CD4-positive, alpha-beta memory T cell (primary cell): ENCODE measurements at regions not wholly inside any gene's neighbourhood (a gene's known extent, or its start where the extent isn't known, plus 50 kb on each side); places are given as distances from the start of the nearest gene placed in this dataset.

Experiments used
- CTCF ChIA-PET: fragments of 350-600 bp; sonication (Branson Sonifier 250); formaldehyde crosslinking; loops from one replicate; lab custom pipeline; 2021; ENCODE audit warnings: inconsistent platforms; ENCODE audit not compliant: partially characterized antibody; lab: Charles Lee
- POLR2A ChIA-PET: fragments of 350-600 bp; sonication (Branson Sonifier 250); formaldehyde crosslinking; loops from one replicate; lab custom pipeline; 2021; ENCODE audit not compliant: partially characterized antibody; lab: Charles Lee
- DNase-seq, 5 donors: peaks; one replicate each; pipeline versions ENCODE4 v3.0.0 to v3.0.0-alpha.2; 2020 to 2022; ENCODE audit warnings: mixed read lengths in 1 of 5
- H3K27ac ChIP-seq: one replicate; pipeline ENCODE4 v1.7.0; 2013; ENCODE audit warnings: low read depth, low read length
- H3K27me3 ChIP-seq: 2 replicates; pipeline ENCODE4 v1.7.0; 2013; ENCODE audit warnings: mild to moderate bottlenecking, low read length, moderate library complexity; ENCODE audit not compliant: insufficient read depth
- H3K36me3 ChIP-seq: 2 replicates; pipeline ENCODE4 v1.7.0; 2013; ENCODE audit warnings: mild to moderate bottlenecking, low read length, moderate library complexity; ENCODE audit not compliant: insufficient read depth
- H3K4me1 ChIP-seq: 2 replicates; pipeline ENCODE4 v1.7.0; 2013; ENCODE audit warnings: mild to moderate bottlenecking, low read length, moderate library complexity; ENCODE audit not compliant: insufficient read depth
- H3K4me3 ChIP-seq, 2 donors: one replicate each; pipeline ENCODE4 v1.7.0; 2013; ENCODE audit warnings: low read length in 2 of 2, mild to moderate bottlenecking in 1 of 2
- H3K9me3 ChIP-seq, 2 donors: one replicate each; pipeline ENCODE4 v1.7.0; 2013; ENCODE audit warnings: low read length in 2 of 2, control low read depth in 1 of 2; ENCODE audit not compliant: control insufficient read depth in 1 of 2
- H3K27ac Mint-ChIP-seq, 7 donors: one replicate each; pipeline ENCODE4 v1.8.0; 2020 to 2021; ENCODE audit warnings: mixed read lengths in 7 of 7, mild to moderate bottlenecking in 6 of 7, inconsistent platforms in 3 of 7, moderate library complexity in 3 of 7
- H3K27me3 Mint-ChIP-seq, 2 donors: one replicate each; pipeline ENCODE4 v1.8.0; 2020 to 2021; ENCODE audit warnings: mixed read lengths in 2 of 2
- H3K36me3 Mint-ChIP-seq, 2 donors: one replicate each; pipeline ENCODE4 v1.8.0; 2020 to 2021; ENCODE audit warnings: mixed read lengths in 2 of 2, inconsistent platforms in 1 of 2, mild to moderate bottlenecking in 1 of 2
- H3K4me1 Mint-ChIP-seq, 4 donors: one replicate each; pipeline ENCODE4 v1.8.0; 2020 to 2021; ENCODE audit warnings: mixed read lengths in 4 of 4, mild to moderate bottlenecking in 1 of 4
- H3K4me3 Mint-ChIP-seq, 8 donors: one replicate each; pipeline ENCODE4 v1.8.0; 2020 to 2021; ENCODE audit warnings: mixed read lengths in 8 of 8, mild to moderate bottlenecking in 7 of 8, moderate library complexity in 6 of 8, inconsistent platforms in 3 of 8
- H3K9me3 Mint-ChIP-seq, 8 donors: one replicate each; pipeline ENCODE4 v1.8.0; 2020 to 2021; ENCODE audit warnings: mixed read lengths in 8 of 8, mild to moderate bottlenecking in 5 of 8, inconsistent platforms in 3 of 8, moderate library complexity in 1 of 8
- intact Hi-C: fragments of 100-400 bp; cut with micrococcal nuclease; formaldehyde crosslinking; loops from one replicate; pipeline ENCODE4 v1.15.1; 2023

DNA sequence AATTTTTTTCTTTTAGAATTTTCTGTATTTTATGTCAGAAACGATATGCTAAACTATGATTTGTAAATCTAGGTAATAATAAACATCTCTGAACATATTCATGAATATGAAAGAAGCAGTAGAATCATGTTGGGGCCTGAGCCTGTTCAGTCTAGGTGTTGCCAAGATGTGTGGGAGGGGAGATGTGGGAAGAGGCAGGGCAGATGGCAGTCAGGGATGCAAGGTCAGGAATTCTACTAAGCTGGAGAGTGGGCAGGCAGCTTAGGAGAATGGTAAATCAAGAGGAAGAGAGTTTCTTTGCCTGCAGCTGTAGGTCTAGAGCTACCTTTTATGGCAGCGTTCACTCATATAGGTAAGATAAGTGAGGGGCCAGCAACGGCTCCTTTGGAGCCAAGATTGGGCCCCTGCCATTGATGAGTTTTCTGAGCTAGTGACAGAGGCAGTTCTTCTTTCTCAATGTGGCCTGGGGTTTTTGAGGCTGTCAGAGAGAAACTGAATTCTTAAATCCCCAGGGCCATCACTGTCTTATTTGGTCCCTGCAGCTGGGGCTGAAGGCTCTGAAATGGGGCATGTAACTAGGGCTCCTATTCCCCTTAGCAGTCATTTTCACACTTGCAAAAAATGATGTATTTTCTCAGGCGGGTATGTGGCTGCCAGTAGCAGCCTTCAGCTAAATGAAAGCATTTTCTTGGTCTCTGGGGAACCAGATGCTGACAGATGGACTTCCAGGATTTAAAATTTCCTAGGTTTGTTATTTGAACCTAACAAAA, 232.8 kb downstream of the PIK3C3 start:
- H3K4me1 Mint-ChIP-seq: no peaks in the 10 kb centered on the region
- no peaks in the 10 kb centered on the region for H3K27me3 Mint-ChIP-seq
- ChIA-PET POLR2A (no interaction called here), CTCF (no interaction called here)
- H3K4me3 ChIP-seq: no peak overlapping the region
- no peaks in the 10 kb centered on the region for H3K9me3 ChIP-seq
- H3K36me3 Mint-ChIP-seq: no peaks in the 10 kb centered on the region
- H3K36me3 ChIP-seq: no peaks in the 10 kb centered on the region
- H3K4me3 Mint-ChIP-seq: no peak overlapping the region
- intact Hi-C loops: no loop called here
- H3K9me3 Mint-ChIP-seq: peaks cover 0 to 11% (median 4%) of the 10 kb centered on the region in 8 donors
- DNase-seq: no peak
- H3K27ac Mint-ChIP-seq: no peak overlapping the region
- no peak overlapping the region for H3K27ac ChIP-seq
- no peaks in the 10 kb centered on the region for H3K27me3 ChIP-seq
- no peaks in the 10 kb centered on the region for H3K4me1 ChIP-seq

DNA sequence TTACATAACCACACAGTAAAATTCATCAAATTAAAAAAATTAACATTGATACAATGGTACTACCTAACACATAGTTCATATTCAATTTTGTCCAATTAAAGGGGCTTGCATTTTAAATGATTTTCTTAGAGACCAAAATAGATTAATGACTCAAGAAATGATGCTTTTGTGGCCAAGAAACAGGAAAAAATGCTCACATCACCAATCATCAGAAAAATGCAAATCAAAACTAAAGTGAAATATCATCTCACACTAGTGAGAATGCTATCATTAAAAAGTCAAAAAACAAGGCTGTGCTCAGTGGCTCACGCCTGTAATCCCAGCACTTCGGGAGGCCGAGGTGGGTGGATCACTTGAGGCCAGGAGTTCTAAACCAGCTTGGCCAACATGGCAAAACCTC, 235.6 kb downstream of the PIK3C3 start:
- CTCF ChIA-PET: no interaction called here

DNA sequence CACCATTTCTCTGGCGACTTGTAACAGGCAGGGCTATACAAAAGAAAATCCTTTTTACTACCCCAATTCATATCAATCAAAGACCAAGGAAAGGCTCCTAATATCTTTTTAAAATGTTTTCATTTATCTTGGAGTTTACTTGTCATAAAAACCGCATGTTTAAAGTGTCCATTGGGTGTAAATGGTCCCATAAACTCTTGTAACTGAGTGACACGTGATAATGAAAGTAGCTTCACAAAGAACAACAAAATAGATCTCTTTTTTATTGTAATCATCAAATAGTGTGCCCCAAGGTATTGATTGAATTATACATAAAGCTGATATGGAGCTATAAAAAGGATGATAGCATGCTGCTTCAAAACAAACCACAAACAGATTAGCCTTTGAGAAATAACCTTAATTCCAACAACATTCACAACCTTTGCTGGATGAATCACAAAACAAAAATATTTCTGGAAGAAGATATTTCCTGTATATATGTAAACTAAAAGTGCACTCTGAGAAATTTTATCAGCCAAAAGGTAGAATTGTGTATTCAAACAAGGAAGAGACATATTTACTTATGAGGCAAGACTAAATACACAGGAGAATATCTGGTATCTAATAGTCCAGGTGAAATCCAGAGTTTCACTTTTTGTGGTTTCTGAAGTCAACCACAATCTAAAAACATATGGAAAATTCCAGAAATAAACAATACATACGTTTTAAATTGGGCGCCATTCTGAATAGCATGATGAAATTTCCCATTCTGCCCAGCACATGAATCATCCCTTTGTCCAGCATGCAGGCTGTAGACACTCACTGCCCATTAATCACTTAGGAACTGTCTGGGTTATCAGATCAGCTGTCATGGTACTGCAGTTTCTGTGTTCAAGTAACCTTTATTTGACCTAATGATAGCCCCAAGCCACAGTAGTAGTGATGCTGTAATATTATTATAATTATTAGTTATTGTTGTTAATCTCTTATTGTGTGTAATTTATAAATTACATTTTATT, 237.5 kb downstream of the PIK3C3 start:
- no peaks in the 10 kb centered on the region for H3K27me3 Mint-ChIP-seq
- no peaks in the 10 kb centered on the region for H3K27me3 ChIP-seq
- H3K4me3 Mint-ChIP-seq: no peak overlapping the region
- peaks cover 0 to 11% (median 4%) of the 10 kb centered on the region in 8 donors for H3K9me3 Mint-ChIP-seq
- H3K27ac ChIP-seq: no peak overlapping the region
- no peaks in the 10 kb centered on the region for H3K36me3 ChIP-seq
- no peak overlapping the region for H3K4me3 ChIP-seq
- no peak for DNase-seq
- H3K4me1 Mint-ChIP-seq: no peaks in the 10 kb centered on the region
- intact Hi-C loops: no loop called here
- H3K36me3 Mint-ChIP-seq: no peaks in the 10 kb centered on the region
- no peak overlapping the region for H3K27ac Mint-ChIP-seq
- no peaks in the 10 kb centered on the region for H3K9me3 ChIP-seq
- ChIA-PET CTCF (no interaction called here), POLR2A (no interaction called here)
- no peaks in the 10 kb centered on the region for H3K4me1 ChIP-seq

More for the DNA sequence above, 235.6 kb downstream of the PIK3C3 start:
- no peaks in the 10 kb centered on the region for H3K4me1 ChIP-seq
- H3K36me3 ChIP-seq: no peaks in the 10 kb centered on the region
- DNase-seq: no peak
- intact Hi-C loops: no loop called here
- H3K27me3 ChIP-seq: no peaks in the 10 kb centered on the region
- no peak overlapping the region for H3K4me3 ChIP-seq
- H3K27me3 Mint-ChIP-seq: no peaks in the 10 kb centered on the region
- H3K9me3 Mint-ChIP-seq: peaks cover 0 to 11% (median 4%) of the 10 kb centered on the region in 8 donors
- POLR2A ChIA-PET: no interaction called here
- H3K4me3 Mint-ChIP-seq: no peak overlapping the region
- no peak overlapping the region for H3K27ac ChIP-seq
- no peaks in the 10 kb centered on the region for H3K4me1 Mint-ChIP-seq
- H3K27ac Mint-ChIP-seq: no peak overlapping the region
- H3K9me3 ChIP-seq: no peaks in the 10 kb centered on the region
- H3K36me3 Mint-ChIP-seq: no peaks in the 10 kb centered on the region

DNA sequence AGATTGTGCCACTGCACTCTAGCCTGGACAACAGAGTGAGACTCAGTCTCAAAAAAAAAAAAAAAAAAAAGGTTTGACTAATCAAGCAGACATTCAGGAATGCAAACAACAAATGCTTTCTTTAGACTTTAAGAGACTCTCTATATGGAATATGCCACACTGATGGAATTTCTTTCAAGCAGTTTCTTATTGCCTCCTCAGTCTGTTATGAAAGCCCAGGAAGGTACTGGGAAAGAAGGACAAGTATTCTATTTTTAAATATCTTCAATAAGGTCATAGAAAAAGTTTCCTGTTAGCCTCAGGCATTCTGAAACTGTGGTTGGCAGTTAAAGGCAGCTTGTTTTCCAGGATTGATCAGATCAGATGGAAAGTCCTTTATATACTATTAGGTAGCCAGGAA, 241.6 kb downstream of the PIK3C3 start:
- H3K9me3 Mint-ChIP-seq: no peaks in the 10 kb centered on the region
- no peak overlapping the region for H3K4me3 ChIP-seq
- H3K36me3 ChIP-seq: no peaks in the 10 kb centered on the region
- H3K27ac ChIP-seq: no peak overlapping the region
- no peaks in the 10 kb centered on the region for H3K36me3 Mint-ChIP-seq
- H3K27ac Mint-ChIP-seq: no peak overlapping the region
- no peaks in the 10 kb centered on the region for H3K4me1 Mint-ChIP-seq
- no peaks in the 10 kb centered on the region for H3K27me3 ChIP-seq
- intact Hi-C loops: no loop called here
- no peak for DNase-seq
- ChIA-PET CTCF (no interaction called here), POLR2A (no interaction called here)
- H3K27me3 Mint-ChIP-seq: no peaks in the 10 kb centered on the region
- no peaks in the 10 kb centered on the region for H3K9me3 ChIP-seq
- no peaks in the 10 kb centered on the region for H3K4me1 ChIP-seq
- no peak overlapping the region for H3K4me3 Mint-ChIP-seq

DNA sequence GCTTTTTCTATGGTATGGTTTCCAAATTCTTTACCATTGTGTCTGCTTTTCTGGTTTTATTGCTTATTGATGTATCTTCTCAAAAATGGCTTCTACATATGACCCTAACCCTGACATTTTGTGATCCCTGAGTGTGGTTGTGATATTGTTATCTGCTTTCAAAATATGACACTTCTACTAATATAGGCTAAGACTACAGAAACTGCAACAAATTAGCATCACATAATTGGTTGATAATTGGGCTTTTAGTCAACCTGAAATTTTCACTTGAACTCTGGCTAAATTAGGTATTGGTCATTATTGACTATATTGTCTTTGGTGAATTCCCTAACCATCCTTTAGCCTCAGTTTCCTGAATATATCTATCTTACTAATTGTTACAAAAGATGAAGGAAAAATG, 246.1 kb downstream of the PIK3C3 start:
- H3K36me3 ChIP-seq: no peaks in the 10 kb centered on the region
- Mint-ChIP-seq H3K27ac (no peak overlapping the region), H3K4me1 (no peaks in the 10 kb centered on the region), H3K36me3 (no peaks in the 10 kb centered on the region), H3K9me3 (peaks cover 0 to under 1% (median 0%) of the 10 kb centered on the region in 8 donors), H3K4me3 (no peak overlapping the region), H3K27me3 (no peaks in the 10 kb centered on the region)
- no peaks in the 10 kb centered on the region for H3K27me3 ChIP-seq
- DNase-seq: no peak
- no peak overlapping the region for H3K4me3 ChIP-seq
- no peak overlapping the region for H3K27ac ChIP-seq
- ChIA-PET POLR2A (no interaction called here), CTCF (no interaction called here)
- H3K4me1 ChIP-seq: no peaks in the 10 kb centered on the region
- intact Hi-C loops: no loop called here
- H3K9me3 ChIP-seq: no peaks in the 10 kb centered on the region

DNA sequence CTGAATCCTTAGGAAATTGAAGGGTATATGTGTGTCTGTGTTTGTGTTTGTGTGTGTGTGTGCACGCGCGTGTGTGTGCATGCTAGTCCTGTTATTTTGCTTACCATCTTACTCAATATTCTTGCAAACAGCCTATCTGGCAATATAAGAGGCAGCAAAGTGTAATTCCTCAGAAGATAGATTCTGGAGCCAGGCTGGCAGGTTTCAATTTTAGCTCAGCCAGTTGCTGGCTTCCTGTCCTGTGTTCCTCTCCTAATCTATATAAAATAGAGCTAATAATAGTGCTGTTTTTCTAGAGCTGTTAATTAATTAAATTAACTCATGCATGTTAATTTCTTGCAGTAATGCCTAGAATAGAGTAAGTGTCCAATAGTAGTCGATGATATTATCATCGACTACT, 256.2 kb downstream of the PIK3C3 start:
- Histone ChIP-seq H3K4me1 (no peaks in the 10 kb centered on the region), H3K36me3 (no peaks in the 10 kb centered on the region), H3K4me3 (no peak overlapping the region), H3K27ac (no peak overlapping the region), H3K9me3 (no peaks in the 10 kb centered on the region), H3K27me3 (no peaks in the 10 kb centered on the region)
- Mint-ChIP-seq H3K4me3 (no peak overlapping the region), H3K27me3 (no peaks in the 10 kb centered on the region), H3K4me1 (no peaks in the 10 kb centered on the region), H3K27ac (no peak overlapping the region), H3K36me3 (no peaks in the 10 kb centered on the region), H3K9me3 (peaks cover 0 to 15% (median 3%) of the 10 kb centered on the region in 8 donors)
- DNase-seq: no peak
- ChIA-PET POLR2A (no interaction called here), CTCF (no interaction called here)
- intact Hi-C loops: no loop called here

DNA sequence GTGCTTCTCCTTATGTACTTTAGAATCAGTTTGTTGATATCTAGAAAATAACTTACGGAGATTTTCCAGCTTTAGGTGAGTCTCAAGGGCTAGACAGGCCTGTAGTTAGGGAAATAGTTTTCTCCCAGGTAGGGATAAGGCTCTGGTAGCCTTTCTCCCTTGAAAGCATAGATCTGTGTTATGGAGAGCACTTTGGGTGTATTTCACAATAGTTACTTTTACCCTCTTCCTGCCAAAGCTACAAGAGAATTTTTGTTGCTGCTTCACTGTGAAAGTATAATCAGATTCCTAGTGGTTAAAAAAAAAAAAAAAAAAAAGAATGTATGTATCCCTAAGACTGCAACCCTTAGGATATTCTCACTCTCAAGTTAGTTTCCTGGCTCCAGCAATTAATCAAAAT, 267.5 kb downstream of the PIK3C3 start:
- CTCF ChIA-PET: no interaction called here
- Histone ChIP-seq H3K36me3 (no peaks in the 10 kb centered on the region), H3K9me3 (no peaks in the 10 kb centered on the region), H3K27me3 (no peaks in the 10 kb centered on the region), H3K4me3 (no peak overlapping the region), H3K27ac (no peak overlapping the region), H3K4me1 (no peaks in the 10 kb centered on the region)
- Mint-ChIP-seq H3K36me3 (no peaks in the 10 kb centered on the region), H3K4me1 (no peaks in the 10 kb centered on the region), H3K27me3 (no peaks in the 10 kb centered on the region), H3K9me3 (peaks cover 0 to 10% (median 5%) of the 10 kb centered on the region in 8 donors), H3K27ac (no peak overlapping the region), H3K4me3 (no peak overlapping the region)
- no peak for DNase-seq
- POLR2A ChIA-PET: no interaction called here
- intact Hi-C loops: no loop called here
